ENCODE measurements at regions not wholly inside any gene's neighbourhood (a gene's known extent, or its start where the extent isn't known, plus 50 kb on each side); places are given as distances from the start of the nearest gene placed in this dataset.
A peak's percentile ranks its signal among the peaks of the same experiment; 100 is the strongest.

- 11% methylated on average over 51 of the region's 54 CpGs for WGBS (ENCODE audit: insufficient coverage, insufficient replicate concordance, low lambda C conversion rate, missing lambda C conversion rate)
- H2AFZ ChIP-seq (ENCODE audit: control insufficient read depth, low read depth, low read length): peak overlapping the region; percentile 33
- peak overlapping the region; percentile 53 for H3K4me3 ChIP-seq
- H3K4me2 ChIP-seq (ENCODE audit: control insufficient read depth, insufficient read depth): peak overlapping the region; percentile 59
- H3K79me2 ChIP-seq (ENCODE audit: control insufficient read depth, insufficient read depth, low read length): no peaks in the 10 kb centered on the region
- ATAC-seq (peak; percentile 84), FAIRE-seq (no peak), DNase-seq (ENCODE audit: low read depth, low spot score) (peak; percentile 57)
- ChIA-PET POLR2A (interaction anchor here (0.6 to 1.0 kb wide), 4 partner anchors 22 to 362 kb away, joined by 3 to 5 read pairs (median 4); no protein-coding TSS in a partner anchor), CTCF (interaction anchor here (0.6 to 3.5 kb wide), 17 partner anchors 12 to 400 kb away, joined by 3 to 16 read pairs (median 3); no protein-coding TSS in a partner anchor), SMC1A (ENCODE audit: uncharacterized antibody, unreplicated experiment) (interaction anchor here (0.8 to 1.2 kb wide), 7 partner anchors 22 to 211 kb away, joined by 3 to 5 read pairs (median 3); no protein-coding TSS in a partner anchor), RAD21 (ENCODE audit: unreplicated experiment) (interaction anchor here (0.7 to 2.2 kb wide), 15 partner anchors 11 to 450 kb away, joined by 3 to 17 read pairs (median 4); partner anchors contain the start of gene TIAM1)
- H3K9me3 ChIP-seq (replicated peaks; ENCODE audit: control insufficient read depth, insufficient read depth, low read length): no peaks in the 10 kb centered on the region
- peaks cover 0 to 5% of the 10 kb centered on the region in 2 experiments; a peak in 1 of 4 replicates for H3K27me3 ChIP-seq (replicated peaks in 1 of 2; ENCODE audit: control insufficient read depth in 2 of 2, insufficient read depth in 2 of 2, low read length in 1 of 2)
- TSS peak; percentile 92 for BruUV-seq (replicated peaks)
- peaks cover 2% of the 10 kb centered on the region for H3K4me1 ChIP-seq (ENCODE audit: control insufficient read depth, insufficient read depth, low read length)
- TF ChIP-seq RB1 (IDR thresholded peaks at IDR 0.05; ENCODE audit: borderline replicate concordance) (peak; percentile 75; the same call in 1 of the 2 replicates), PKNOX1 (IDR thresholded peaks at IDR 0.05) (peak; percentile 98), PBX3 (IDR thresholded peaks at IDR 0.05; ENCODE audit: insufficient replicate concordance, low read depth, low read length) (peak; percentile 96), BMI1 (IDR thresholded peaks at IDR 0.05; ENCODE audit: borderline replicate concordance) (no peak), ZZZ3 (IDR thresholded peaks at IDR 0.05; ENCODE audit: control insufficient read depth, insufficient read length, low read depth) (peak; percentile 16), DPF2 (IDR thresholded peaks at IDR 0.05) (peak; percentile 87), NFXL1 (IDR thresholded peaks at IDR 0.05; ENCODE audit: borderline replicate concordance) (no peak), LARP7 (IDR thresholded peaks at IDR 0.05) (no peak), SP1 (IDR thresholded peaks at IDR 0.05; ENCODE audit: low read depth, low read length) (peak; percentile 58), E2F4 (IDR thresholded peaks at IDR 0.05; ENCODE audit: low read depth, low read length) (peak; percentile 5; the same call in 1 of the 2 replicates), NFYB (IDR thresholded peaks at IDR 0.05; ENCODE audit: insufficient read depth, low read depth, low read length) (peak; percentile 83)
- no peaks in the 10 kb centered on the region for H3K36me3 ChIP-seq (ENCODE audit: control insufficient read depth in 2 of 2, insufficient read depth in 2 of 2, low read length in 1 of 2)
- H3K9ac ChIP-seq (ENCODE audit: control insufficient read depth, insufficient read depth, low read length): no peak overlapping the region; the same call in 1 of the 2 replicates
- no peaks in the 10 kb centered on the region for H4K20me1 ChIP-seq (ENCODE audit: control insufficient read depth, insufficient read depth)
- H3K27ac ChIP-seq (ENCODE audit: control insufficient read depth, insufficient read depth): no peak overlapping the region
- in situ Hi-C loops (cut with MboI) (no loop called here), intact Hi-C loops (cut with micrococcal nuclease; ENCODE audit: unreplicated experiment) (no loop called here)
Measured at GRCh38 chr21:31559368-31560119, 99.9 kb upstream of the SOD1 start.
